Kidney capillary endothelial cell (primary cell): ENCODE measurements at regions not wholly inside any gene's neighbourhood (a gene's known extent, or its start where the extent isn't known, plus 50 kb on each side); places are given as distances from the start of the nearest gene placed in this dataset.
"Not testable (repeated sequence)": the region's sequence is repeated elsewhere in the genome, so short reads cannot be mapped to it uniquely, and the experiment has no call there.

Source experiments
- DNase-seq: peaks from one replicate; pipeline ENCODE4 v3.0.0-alpha.2; 2018; ENCODE audit warnings: low spot score

- DNase-seq = peak; percentile 82
Observed at GRCh38 chr3:143901105-143901504, 52.8 kb upstream of the SLC9A9 start.

- DNase-seq = no peak
Observed at GRCh38 chr3:143902210-143902609, 53.9 kb upstream of the SLC9A9 start.

GRCh38 chr3:143910756-143911155, 60.9 kb upstream of the DIPK2A start:
- no peak for DNase-seq

- DNase-seq = no peak
Observed at GRCh38 chr3:143914257-143914656, 57.4 kb upstream of the DIPK2A start.

GRCh38 chr3:143918848-143919247, 52.8 kb upstream of the DIPK2A start:
- DNase-seq = no peak

- not testable (repeated sequence) for DNase-seq
Observed at GRCh38 chr3:143921176-143921575, 50.4 kb upstream of the DIPK2A start.
